OCI-LY3 (cell line): ENCODE measurements at regions not wholly inside any gene's neighbourhood (a gene's known extent, or its start where the extent isn't known, plus 50 kb on each side); places are given as distances from the start of the nearest gene placed in this dataset.

Experiments used
- EZH2phosphoT487 ChIP-seq: fragments of 200-600 bp; shearing (Covaris generic); IDR thresholded peaks from 2 replicates; pipeline ENCODE4 v1.6.1; 2018; ENCODE audit warnings: antibody characterized with exemption, mixed run types, low read depth
- TF ChIP-seq, protein P1 (sequence below): fragments of 200-600, 300-600 bp; sonication (generic); IDR thresholded peaks from 2 replicates; pipeline ENCODE4 v1.5.1; 2014; ENCODE audit warnings: antibody characterized with exemption, low read length, low read depth

DNA sequence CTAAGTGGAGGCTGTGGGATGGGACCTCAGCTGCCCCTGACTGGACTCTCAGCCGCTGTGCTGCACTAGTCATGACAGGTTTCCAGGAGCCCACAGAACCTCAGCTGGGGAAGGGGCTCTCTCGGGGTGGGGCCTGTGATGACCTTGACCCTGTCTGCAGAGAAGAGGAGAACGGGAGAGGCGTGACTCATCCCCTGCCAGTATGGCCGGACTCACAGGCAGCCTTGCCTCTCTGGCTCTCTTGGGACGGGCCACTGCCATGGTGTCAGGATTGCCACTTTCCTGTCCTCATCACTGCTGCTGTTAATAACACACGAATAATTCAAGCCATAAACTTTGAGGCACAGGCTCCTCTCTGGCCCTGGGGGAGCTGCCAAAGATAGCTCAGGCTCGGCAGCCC, 295.3 kb downstream of the UQCRFS1 start:
- TF ChIP-seq, protein P1, sequence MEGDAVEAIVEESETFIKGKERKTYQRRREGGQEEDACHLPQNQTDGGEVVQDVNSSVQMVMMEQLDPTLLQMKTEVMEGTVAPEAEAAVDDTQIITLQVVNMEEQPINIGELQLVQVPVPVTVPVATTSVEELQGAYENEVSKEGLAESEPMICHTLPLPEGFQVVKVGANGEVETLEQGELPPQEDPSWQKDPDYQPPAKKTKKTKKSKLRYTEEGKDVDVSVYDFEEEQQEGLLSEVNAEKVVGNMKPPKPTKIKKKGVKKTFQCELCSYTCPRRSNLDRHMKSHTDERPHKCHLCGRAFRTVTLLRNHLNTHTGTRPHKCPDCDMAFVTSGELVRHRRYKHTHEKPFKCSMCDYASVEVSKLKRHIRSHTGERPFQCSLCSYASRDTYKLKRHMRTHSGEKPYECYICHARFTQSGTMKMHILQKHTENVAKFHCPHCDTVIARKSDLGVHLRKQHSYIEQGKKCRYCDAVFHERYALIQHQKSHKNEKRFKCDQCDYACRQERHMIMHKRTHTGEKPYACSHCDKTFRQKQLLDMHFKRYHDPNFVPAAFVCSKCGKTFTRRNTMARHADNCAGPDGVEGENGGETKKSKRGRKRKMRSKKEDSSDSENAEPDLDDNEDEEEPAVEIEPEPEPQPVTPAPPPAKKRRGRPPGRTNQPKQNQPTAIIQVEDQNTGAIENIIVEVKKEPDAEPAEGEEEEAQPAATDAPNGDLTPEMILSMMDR = no peak
- no peak for TF ChIP-seq EZH2phosphoT487
